AG09309 (cell line): ENCODE measurements at regions not wholly inside any gene's neighbourhood (a gene's known extent, or its start where the extent isn't known, plus 50 kb on each side); places are given as distances from the start of the nearest gene placed in this dataset.
"Not testable (repeated sequence)": the region's sequence is repeated elsewhere in the genome, so short reads cannot be mapped to it uniquely, and the experiment has no call there.

Experiments
- DNase-seq: peaks from one replicate; pipeline ENCODE4 v3.0.0-alpha.2; 2010; ENCODE audit warnings: low read depth
- H3K4me3 ChIP-seq: 2 replicates; pipeline ENCODE4 v1.5.1; 2011; ENCODE audit warnings: mild to moderate bottlenecking, low read depth, low read length, moderate library complexity; ENCODE audit not compliant: control insufficient read depth
- CTCF ChIP-seq: IDR thresholded peaks from 2 replicates; pipeline ENCODE4 v1.5.1; 2011; ENCODE audit warnings: mild to moderate bottlenecking, low read depth, low read length, inconsistent platforms; ENCODE audit not compliant: insufficient read depth, control insufficient read depth; ENCODE audit errors: missing control alignments

GRCh38 chr1:81725823-81726222, 74.9 kb upstream of the ADGRL2 start:
- TF ChIP-seq CTCF, result no peak
- no peak overlapping the region for H3K4me3 ChIP-seq

GRCh38 chr1:81722631-81723328, 78.0 kb upstream of the ADGRL2 start:
- DNase-seq, H3K4me3 ChIP-seq: not testable (repeated sequence)

More at GRCh38 chr1:81725823-81726222, 74.9 kb upstream of the ADGRL2 start:
- no peak for DNase-seq

- DNase-seq, H3K4me3 ChIP-seq: not testable (repeated sequence)
Measured at GRCh38 chr1:81720256-81720655, 80.5 kb upstream of the ADGRL2 start.

- no peak for TF ChIP-seq CTCF
- DNase-seq, result no peak
Measured at GRCh38 chr1:81717230-81717629, 83.5 kb upstream of the ADGRL2 start.

GRCh38 chr1:81715391-81715790, 85.3 kb upstream of the ADGRL2 start:
- no peak for DNase-seq
- no peak for TF ChIP-seq CTCF
- H3K4me3 ChIP-seq, result no peak overlapping the region

More at GRCh38 chr1:81717230-81717629, 83.5 kb upstream of the ADGRL2 start:
- H3K4me3 ChIP-seq, result no peak overlapping the region

GRCh38 chr1:81714636-81715035, 86.1 kb upstream of the ADGRL2 start:
- no peak for TF ChIP-seq CTCF
- no peak overlapping the region for H3K4me3 ChIP-seq
- DNase-seq, result no peak

GRCh38 chr1:81712425-81712824, 88.3 kb upstream of the ADGRL2 start:
- DNase-seq, result no peak
- H3K4me3 ChIP-seq, result no peak overlapping the region
- no peak for TF ChIP-seq CTCF

GRCh38 chr1:81710857-81711256, 89.9 kb upstream of the ADGRL2 start:
- TF ChIP-seq CTCF, result no peak
- no peak for DNase-seq
- no peak overlapping the region for H3K4me3 ChIP-seq
